ENCODE measurements at regions not wholly inside any gene's neighbourhood (a gene's known extent, or its start where the extent isn't known, plus 50 kb on each side); places are given as distances from the start of the nearest gene placed in this dataset.

DNA sequence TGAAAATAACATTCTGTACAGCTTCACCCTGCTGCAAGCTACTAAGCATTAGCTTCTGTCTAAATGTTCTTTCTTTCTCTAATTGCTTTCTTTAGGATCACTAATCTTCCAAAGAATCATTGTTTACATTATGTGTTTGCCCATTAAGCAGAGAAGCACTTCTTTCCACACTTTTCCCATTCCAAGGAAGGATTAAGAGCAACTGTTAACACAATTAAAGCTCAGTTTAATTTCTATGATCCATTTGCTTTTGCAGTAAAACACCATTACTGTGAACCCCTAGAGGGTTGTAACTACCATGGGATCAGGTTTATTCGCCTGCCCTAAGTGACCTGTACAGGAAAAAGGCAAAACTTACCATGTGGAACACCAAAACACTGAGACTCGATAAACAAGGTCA, 125.8 kb upstream of the ZNF385D start:
- no peaks in the 10 kb centered on the region for H3K4me1 ChIP-seq (ENCODE audit: control insufficient read depth in 1 of 2, low read depth in 2 of 2)
- no peak for DNase-seq (ENCODE audit: low spot score)
- no peaks in the 10 kb centered on the region for H3K27me3 ChIP-seq (replicated peaks; ENCODE audit: insufficient read depth)
- TF ChIP-seq, protein P1, sequence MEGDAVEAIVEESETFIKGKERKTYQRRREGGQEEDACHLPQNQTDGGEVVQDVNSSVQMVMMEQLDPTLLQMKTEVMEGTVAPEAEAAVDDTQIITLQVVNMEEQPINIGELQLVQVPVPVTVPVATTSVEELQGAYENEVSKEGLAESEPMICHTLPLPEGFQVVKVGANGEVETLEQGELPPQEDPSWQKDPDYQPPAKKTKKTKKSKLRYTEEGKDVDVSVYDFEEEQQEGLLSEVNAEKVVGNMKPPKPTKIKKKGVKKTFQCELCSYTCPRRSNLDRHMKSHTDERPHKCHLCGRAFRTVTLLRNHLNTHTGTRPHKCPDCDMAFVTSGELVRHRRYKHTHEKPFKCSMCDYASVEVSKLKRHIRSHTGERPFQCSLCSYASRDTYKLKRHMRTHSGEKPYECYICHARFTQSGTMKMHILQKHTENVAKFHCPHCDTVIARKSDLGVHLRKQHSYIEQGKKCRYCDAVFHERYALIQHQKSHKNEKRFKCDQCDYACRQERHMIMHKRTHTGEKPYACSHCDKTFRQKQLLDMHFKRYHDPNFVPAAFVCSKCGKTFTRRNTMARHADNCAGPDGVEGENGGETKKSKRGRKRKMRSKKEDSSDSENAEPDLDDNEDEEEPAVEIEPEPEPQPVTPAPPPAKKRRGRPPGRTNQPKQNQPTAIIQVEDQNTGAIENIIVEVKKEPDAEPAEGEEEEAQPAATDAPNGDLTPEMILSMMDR (IDR thresholded peaks at IDR 0.05): no peak
- no peak overlapping the region for H3K4me3 ChIP-seq
- no peak for ATAC-seq (ENCODE audit: insufficient number of reproducible peaks, low FRiP score, low read depth)
- H3K9me3 ChIP-seq: peaks cover 3% of the 10 kb centered on the region
- no peak overlapping the region for H3K27ac ChIP-seq
- no peaks in the 10 kb centered on the region for H3K36me3 ChIP-seq

DNA sequence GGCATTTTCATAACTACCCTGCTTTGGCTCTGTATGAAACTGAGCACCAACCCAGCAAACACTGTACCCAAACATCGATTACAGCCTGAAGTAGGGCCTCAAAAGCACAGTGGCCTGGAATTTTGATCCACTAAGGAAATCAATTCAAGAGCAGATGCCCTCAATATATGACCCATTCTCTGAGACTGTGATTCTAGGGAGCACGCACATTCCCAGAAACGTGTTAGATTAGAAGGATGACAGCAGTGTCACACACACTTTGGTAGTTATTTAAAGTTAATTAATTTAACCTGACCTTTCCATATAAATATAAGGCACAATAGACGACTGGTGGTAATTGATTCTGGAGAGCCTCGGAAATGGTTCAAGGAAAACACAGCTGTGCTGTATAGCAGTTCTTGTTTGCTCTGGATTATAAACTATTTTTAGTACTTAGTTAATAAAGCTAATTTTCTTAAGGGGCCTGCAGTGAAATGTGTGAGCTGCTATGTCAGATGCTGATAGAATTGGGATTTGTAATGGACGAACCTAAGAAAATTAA, 126.3 kb upstream of the ZNF385D start:
- Histone ChIP-seq H3K36me3 (no peaks in the 10 kb centered on the region), H3K4me3 (no peak overlapping the region), H3K27me3 (replicated peaks; ENCODE audit: insufficient read depth) (no peaks in the 10 kb centered on the region), H3K9me3 (peaks cover 3% of the 10 kb centered on the region), H3K4me1 (ENCODE audit: control insufficient read depth in 1 of 2, low read depth in 2 of 2) (no peaks in the 10 kb centered on the region), H3K27ac (no peak overlapping the region)
- ATAC-seq (ENCODE audit: insufficient number of reproducible peaks, low FRiP score, low read depth): no peak
- DNase-seq (ENCODE audit: low spot score): no peak
- TF ChIP-seq, protein P1 (IDR thresholded peaks at IDR 0.05): no peak

DNA sequence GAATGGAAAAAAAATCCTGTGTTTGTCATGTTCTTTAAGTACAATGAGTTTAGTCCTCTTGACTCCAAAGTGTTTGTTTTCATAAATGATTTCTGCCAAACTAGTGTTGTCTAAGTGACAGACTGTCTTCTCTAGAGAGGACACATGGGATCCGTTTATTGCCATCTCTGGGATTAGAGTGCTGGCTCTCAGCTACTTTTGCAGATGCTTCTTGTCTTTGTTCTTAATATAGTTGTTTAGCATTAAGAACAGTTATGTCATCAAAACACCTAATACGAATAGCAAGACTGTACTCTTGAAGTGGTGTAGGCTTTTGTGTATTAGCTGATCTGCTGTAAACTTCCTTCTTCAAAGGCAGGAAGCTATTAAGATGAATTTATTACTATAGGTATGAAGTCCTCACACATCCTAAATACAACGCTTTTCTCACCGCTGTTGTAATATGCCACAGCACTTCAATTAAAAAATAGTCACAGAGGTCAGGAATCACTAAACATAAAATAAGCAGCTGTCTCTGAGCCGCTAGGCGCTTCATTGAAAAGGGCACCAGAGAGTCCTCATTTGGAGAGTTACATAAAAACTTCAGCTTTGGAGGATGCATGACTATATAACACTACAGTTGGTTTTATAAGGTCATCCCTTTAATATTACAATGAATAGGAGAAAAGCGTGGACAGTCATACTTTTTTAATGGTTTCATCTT, 128.3 kb upstream of the ZNF385D start:
- no peaks in the 10 kb centered on the region for H3K4me1 ChIP-seq (ENCODE audit: control insufficient read depth in 1 of 2, low read depth in 2 of 2)
- H3K9me3 ChIP-seq: peaks cover 2% of the 10 kb centered on the region
- H3K27me3 ChIP-seq (replicated peaks; ENCODE audit: insufficient read depth): no peaks in the 10 kb centered on the region
- H3K36me3 ChIP-seq: no peaks in the 10 kb centered on the region
- no peak overlapping the region for H3K4me3 ChIP-seq
- ATAC-seq (ENCODE audit: insufficient number of reproducible peaks, low FRiP score, low read depth): no peak
- no peak overlapping the region for H3K27ac ChIP-seq
- DNase-seq (ENCODE audit: low spot score): no peak
- TF ChIP-seq, protein P1 (IDR thresholded peaks at IDR 0.05): no peak

DNA sequence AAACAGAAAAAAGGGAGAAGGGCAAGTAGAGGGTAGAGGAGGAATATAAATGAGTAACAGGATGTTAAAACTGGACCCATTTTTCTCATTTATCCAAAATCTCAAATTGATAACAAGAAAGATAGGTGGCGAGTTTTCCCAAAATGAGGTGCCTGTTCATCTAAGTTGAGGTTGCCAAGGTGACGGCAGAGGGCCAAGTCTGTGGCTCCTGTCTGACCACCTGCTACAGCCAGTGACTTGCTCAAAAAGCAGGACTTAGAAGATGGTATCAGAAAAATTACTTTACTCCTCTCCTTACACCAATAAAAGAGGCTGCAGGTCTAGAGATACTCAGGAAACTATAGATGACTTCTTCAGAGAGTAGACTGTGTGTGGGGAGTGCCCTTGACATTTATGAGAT, 137.6 kb upstream of the ZNF385D start:
- DNase-seq (ENCODE audit: low spot score) (no peak), ATAC-seq (ENCODE audit: insufficient number of reproducible peaks, low FRiP score, low read depth) (no peak)
- peaks cover 0 to 8% of the 10 kb centered on the region in 2 donors for H3K4me1 ChIP-seq (ENCODE audit: control insufficient read depth in 1 of 2, low read depth in 2 of 2)
- no peaks in the 10 kb centered on the region for H3K9me3 ChIP-seq
- H3K36me3 ChIP-seq: no peaks in the 10 kb centered on the region
- H3K4me3 ChIP-seq: no peak overlapping the region
- TF ChIP-seq, protein P1 (IDR thresholded peaks at IDR 0.05): no peak
- H3K27ac ChIP-seq: no peak overlapping the region
- no peaks in the 10 kb centered on the region for H3K27me3 ChIP-seq (replicated peaks; ENCODE audit: insufficient read depth)

DNA sequence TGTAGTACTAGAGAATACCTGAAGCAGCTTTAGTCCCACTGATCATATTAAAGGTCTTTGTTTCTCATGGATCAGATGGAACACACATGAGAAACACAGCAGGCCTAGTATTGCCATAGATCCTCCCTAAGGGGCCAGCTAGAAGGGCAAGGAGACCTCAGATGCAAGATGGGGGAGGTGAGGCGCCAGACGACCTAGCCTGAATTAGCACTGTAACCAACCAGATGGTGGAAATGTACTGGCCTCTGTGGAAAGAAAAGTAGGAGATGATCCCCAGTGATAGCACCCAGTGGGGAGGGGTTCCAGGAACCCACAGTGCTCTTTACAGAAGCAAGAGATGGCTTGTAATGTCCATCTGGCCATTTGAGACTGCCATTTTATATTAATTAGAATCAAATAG, 138.2 kb upstream of the ZNF385D start:
- Histone ChIP-seq H3K27ac (no peak overlapping the region), H3K4me3 (no peak overlapping the region), H3K27me3 (replicated peaks; ENCODE audit: insufficient read depth) (no peaks in the 10 kb centered on the region), H3K4me1 (ENCODE audit: control insufficient read depth in 1 of 2, low read depth in 2 of 2) (peaks cover 0 to 13% of the 10 kb centered on the region in 2 donors), H3K9me3 (no peaks in the 10 kb centered on the region), H3K36me3 (no peaks in the 10 kb centered on the region)
- TF ChIP-seq, protein P1 (IDR thresholded peaks at IDR 0.05): no peak
- DNase-seq (ENCODE audit: low spot score) (no peak), ATAC-seq (ENCODE audit: insufficient number of reproducible peaks, low FRiP score, low read depth) (no peak)

Measured in thoracic aorta (tissue), 2 donors.